ENCODE measurements at regions not wholly inside any gene's neighbourhood (a gene's known extent, or its start where the extent isn't known, plus 50 kb on each side); places are given as distances from the start of the nearest gene placed in this dataset.

DNA sequence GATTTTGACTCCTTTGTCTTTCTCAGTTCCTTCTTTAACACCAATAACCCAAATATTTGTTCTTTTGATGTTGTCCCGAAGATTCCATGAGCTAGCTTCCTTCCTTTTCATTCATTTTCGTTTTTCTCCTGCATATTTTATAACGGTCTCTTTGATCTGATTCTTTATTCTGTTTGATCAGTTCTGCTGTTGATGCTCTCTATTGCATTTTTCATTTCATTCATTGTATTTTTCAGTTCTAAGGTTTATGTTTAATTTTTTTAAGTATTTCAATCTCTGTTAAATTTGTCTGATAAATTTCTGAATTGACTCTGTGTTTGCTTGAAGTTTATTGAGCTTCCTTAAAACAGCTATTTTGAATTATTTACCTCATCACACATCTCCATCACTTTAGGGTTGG lies 68.4 kb upstream of the LRCH1 start:
- TF ChIP-seq, protein P1, sequence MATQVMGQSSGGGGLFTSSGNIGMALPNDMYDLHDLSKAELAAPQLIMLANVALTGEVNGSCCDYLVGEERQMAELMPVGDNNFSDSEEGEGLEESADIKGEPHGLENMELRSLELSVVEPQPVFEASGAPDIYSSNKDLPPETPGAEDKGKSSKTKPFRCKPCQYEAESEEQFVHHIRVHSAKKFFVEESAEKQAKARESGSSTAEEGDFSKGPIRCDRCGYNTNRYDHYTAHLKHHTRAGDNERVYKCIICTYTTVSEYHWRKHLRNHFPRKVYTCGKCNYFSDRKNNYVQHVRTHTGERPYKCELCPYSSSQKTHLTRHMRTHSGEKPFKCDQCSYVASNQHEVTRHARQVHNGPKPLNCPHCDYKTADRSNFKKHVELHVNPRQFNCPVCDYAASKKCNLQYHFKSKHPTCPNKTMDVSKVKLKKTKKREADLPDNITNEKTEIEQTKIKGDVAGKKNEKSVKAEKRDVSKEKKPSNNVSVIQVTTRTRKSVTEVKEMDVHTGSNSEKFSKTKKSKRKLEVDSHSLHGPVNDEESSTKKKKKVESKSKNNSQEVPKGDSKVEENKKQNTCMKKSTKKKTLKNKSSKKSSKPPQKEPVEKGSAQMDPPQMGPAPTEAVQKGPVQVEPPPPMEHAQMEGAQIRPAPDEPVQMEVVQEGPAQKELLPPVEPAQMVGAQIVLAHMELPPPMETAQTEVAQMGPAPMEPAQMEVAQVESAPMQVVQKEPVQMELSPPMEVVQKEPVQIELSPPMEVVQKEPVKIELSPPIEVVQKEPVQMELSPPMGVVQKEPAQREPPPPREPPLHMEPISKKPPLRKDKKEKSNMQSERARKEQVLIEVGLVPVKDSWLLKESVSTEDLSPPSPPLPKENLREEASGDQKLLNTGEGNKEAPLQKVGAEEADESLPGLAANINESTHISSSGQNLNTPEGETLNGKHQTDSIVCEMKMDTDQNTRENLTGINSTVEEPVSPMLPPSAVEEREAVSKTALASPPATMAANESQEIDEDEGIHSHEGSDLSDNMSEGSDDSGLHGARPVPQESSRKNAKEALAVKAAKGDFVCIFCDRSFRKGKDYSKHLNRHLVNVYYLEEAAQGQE (IDR thresholded peaks at IDR 0.05; ENCODE audit: unreplicated experiment): no peak
- TF ChIP-seq, protein P2, sequence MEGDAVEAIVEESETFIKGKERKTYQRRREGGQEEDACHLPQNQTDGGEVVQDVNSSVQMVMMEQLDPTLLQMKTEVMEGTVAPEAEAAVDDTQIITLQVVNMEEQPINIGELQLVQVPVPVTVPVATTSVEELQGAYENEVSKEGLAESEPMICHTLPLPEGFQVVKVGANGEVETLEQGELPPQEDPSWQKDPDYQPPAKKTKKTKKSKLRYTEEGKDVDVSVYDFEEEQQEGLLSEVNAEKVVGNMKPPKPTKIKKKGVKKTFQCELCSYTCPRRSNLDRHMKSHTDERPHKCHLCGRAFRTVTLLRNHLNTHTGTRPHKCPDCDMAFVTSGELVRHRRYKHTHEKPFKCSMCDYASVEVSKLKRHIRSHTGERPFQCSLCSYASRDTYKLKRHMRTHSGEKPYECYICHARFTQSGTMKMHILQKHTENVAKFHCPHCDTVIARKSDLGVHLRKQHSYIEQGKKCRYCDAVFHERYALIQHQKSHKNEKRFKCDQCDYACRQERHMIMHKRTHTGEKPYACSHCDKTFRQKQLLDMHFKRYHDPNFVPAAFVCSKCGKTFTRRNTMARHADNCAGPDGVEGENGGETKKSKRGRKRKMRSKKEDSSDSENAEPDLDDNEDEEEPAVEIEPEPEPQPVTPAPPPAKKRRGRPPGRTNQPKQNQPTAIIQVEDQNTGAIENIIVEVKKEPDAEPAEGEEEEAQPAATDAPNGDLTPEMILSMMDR (conservative IDR thresholded peaks at IDR 0.05; ENCODE audit: low read depth in 2 of 2): no peak
- TF ChIP-seq EZH2phosphoT487 (IDR thresholded peaks at IDR 0.05; ENCODE audit: unreplicated experiment) (no peak), EZH2 (IDR thresholded peaks at IDR 0.05; ENCODE audit: low read depth, unreplicated experiment) (no peak), ZNF331 (CRISPR knock-in tag; IDR thresholded peaks at IDR 0.05; ENCODE audit: low read depth) (no peak)
- TF ChIP-seq, protein P3, sequence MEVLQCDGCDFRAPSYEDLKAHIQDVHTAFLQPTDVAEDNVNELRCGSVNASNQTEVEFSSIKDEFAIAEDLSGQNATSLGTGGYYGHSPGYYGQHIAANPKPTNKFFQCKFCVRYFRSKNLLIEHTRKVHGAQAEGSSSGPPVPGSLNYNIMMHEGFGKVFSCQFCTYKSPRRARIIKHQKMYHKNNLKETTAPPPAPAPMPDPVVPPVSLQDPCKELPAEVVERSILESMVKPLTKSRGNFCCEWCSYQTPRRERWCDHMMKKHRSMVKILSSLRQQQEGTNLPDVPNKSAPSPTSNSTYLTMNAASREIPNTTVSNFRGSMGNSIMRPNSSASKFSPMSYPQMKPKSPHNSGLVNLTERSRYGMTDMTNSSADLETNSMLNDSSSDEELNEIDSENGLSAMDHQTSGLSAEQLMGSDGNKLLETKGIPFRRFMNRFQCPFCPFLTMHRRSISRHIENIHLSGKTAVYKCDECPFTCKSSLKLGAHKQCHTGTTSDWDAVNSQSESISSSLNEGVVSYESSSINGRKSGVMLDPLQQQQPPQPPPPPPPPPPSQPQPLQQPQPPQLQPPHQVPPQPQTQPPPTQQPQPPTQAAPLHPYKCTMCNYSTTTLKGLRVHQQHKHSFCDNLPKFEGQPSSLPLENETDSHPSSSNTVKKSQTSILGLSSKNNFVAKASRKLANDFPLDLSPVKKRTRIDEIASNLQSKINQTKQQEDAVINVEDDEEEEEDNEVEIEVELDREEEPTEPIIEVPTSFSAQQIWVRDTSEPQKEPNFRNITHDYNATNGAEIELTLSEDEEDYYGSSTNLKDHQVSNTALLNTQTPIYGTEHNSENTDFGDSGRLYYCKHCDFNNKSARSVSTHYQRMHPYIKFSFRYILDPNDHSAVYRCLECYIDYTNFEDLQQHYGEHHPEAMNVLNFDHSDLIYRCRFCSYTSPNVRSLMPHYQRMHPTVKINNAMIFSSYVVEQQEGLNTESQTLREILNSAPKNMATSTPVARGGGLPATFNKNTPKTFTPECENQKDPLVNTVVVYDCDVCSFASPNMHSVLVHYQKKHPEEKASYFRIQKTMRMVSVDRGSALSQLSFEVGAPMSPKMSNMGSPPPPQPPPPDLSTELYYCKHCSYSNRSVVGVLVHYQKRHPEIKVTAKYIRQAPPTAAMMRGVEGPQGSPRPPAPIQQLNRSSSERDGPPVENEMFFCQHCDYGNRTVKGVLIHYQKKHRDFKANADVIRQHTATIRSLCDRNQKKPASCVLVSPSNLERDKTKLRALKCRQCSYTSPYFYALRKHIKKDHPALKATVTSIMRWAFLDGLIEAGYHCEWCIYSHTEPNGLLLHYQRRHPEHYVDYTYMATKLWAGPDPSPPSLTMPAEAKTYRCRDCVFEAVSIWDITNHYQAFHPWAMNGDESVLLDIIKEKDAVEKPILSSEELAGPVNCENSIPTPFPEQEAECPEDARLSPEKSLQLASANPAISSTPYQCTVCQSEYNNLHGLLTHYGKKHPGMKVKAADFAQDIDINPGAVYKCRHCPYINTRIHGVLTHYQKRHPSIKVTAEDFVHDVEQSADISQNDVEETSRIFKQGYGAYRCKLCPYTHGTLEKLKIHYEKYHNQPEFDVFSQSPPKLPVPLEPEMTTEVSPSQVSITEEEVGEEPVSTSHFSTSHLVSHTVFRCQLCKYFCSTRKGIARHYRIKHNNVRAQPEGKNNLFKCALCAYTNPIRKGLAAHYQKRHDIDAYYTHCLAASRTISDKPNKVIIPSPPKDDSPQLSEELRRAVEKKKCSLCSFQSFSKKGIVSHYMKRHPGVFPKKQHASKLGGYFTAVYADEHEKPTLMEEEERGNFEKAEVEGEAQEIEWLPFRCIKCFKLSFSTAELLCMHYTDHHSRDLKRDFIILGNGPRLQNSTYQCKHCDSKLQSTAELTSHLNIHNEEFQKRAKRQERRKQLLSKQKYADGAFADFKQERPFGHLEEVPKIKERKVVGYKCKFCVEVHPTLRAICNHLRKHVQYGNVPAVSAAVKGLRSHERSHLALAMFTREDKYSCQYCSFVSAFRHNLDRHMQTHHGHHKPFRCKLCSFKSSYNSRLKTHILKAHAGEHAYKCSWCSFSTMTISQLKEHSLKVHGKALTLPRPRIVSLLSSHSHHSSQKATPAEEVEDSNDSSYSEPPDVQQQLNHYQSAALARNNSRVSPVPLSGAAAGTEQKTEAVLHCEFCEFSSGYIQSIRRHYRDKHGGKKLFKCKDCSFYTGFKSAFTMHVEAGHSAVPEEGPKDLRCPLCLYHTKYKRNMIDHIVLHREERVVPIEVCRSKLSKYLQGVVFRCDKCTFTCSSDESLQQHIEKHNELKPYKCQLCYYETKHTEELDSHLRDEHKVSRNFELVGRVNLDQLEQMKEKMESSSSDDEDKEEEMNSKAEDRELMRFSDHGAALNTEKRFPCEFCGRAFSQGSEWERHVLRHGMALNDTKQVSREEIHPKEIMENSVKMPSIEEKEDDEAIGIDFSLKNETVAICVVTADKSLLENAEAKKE (CRISPR knock-in tag; IDR thresholded peaks at IDR 0.05): no peak
